KMS-11 (cell line): ENCODE measurements at regions not wholly inside any gene's neighbourhood (a gene's known extent, or its start where the extent isn't known, plus 50 kb on each side); places are given as distances from the start of the nearest gene placed in this dataset.
A peak's percentile ranks its signal among the peaks of the same experiment; 100 is the strongest.
"Not testable (repeated sequence)": the region's sequence is repeated elsewhere in the genome, so short reads cannot be mapped to it uniquely, and the experiment has no call there.

ENCODE experiments used
- H2AFZ ChIP-seq: fragments of 200-600 bp; sonication (generic); 2 replicates; pipeline ENCODE4 v1.6.1; 2016; ENCODE audit warnings: antibody characterized with exemption, mixed run types, low read depth
- H3K27ac ChIP-seq: fragments of 200-600 bp; sonication (generic); 2 replicates; pipeline ENCODE4 v1.6.1; 2016; ENCODE audit warnings: mild to moderate bottlenecking, mixed run types
- H3K27me3 ChIP-seq: fragments of 200-600 bp; sonication (generic); 2 replicates; pipeline ENCODE4 v1.6.1; 2017; ENCODE audit warnings: mild to moderate bottlenecking, low read depth, mixed run types, moderate library complexity; ENCODE audit not compliant: insufficient read depth
- H3K36me3 ChIP-seq: fragments of 200-600 bp; sonication (generic); 2 replicates; pipeline ENCODE4 v1.6.1; 2017; ENCODE audit warnings: mild to moderate bottlenecking, mixed run types; ENCODE audit not compliant: insufficient read depth
- H3K4me1 ChIP-seq: fragments of 200-600 bp; sonication (generic); 2 replicates; pipeline ENCODE4 v1.6.1; 2016; ENCODE audit warnings: mild to moderate bottlenecking, low read depth, mixed run types; ENCODE audit not compliant: poor library complexity, severe bottlenecking
- H3K4me2 ChIP-seq: fragments of 200-600 bp; sonication (generic); 2 replicates; pipeline ENCODE4 v1.7.0; 2016; ENCODE audit warnings: mild to moderate bottlenecking, mixed run types
- H3K4me3 ChIP-seq: fragments of 200-600 bp; sonication (generic); IDR thresholded peaks from 2 replicates; pipeline ENCODE4 v1.6.1; 2017; ENCODE audit warnings: low read depth, low read length, mixed read lengths; ENCODE audit not compliant: insufficient read depth
- H3K79me2 ChIP-seq: fragments of 200-600 bp; sonication (generic); 2 replicates; pipeline ENCODE4 v1.6.1; 2016; ENCODE audit warnings: low read depth, mixed run types; ENCODE audit not compliant: insufficient read depth
- H3K9ac ChIP-seq: fragments of 200-600 bp; sonication (generic); 2 replicates; pipeline ENCODE4 v1.6.1; 2016; ENCODE audit warnings: mild to moderate bottlenecking, mixed run types
- H4K20me1 ChIP-seq: fragments of 200-600 bp; sonication (generic); 2 replicates; pipeline ENCODE4 v1.6.1; 2016; ENCODE audit warnings: mild to moderate bottlenecking, mixed run types; ENCODE audit not compliant: insufficient read depth
- TF ChIP-seq, protein P1 (sequence below): fragments of 200-600 bp; sonication (generic); conservative IDR thresholded peaks from 2 replicates; pipeline ENCODE4 v1.6.1; 2017; ENCODE audit warnings: low read depth, mild to moderate bottlenecking, antibody characterized with exemption, low read length, moderate library complexity, mixed read lengths

DNA sequence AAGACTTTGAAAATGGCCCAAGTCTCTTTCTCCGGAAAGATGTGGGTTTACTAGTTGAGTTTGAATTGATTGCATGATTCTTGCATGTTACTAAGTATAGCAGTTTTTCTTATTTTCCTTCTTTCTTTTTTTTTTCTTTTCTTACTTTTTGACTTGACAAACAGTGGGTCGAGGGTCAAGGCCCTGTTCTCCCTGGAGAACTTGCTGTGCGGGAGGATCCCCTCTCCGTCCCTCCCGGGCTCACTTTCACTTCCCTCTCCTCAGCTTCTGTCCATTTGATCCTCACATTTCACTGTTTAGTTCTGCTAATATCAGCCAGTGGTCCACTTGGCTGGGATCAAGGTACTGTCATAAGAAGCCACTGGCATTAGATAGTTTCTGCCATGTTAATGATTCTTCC, 767.4 kb downstream of the TDRD15 start:
- Histone ChIP-seq H2AFZ (no peak overlapping the region), H3K9ac (no peak overlapping the region), H3K4me3 (no peak overlapping the region), H4K20me1 (no peaks in the 10 kb centered on the region), H3K27ac (no peak overlapping the region), H3K27me3 (no peaks in the 10 kb centered on the region), H3K4me2 (no peak overlapping the region), H3K4me1 (no peaks in the 10 kb centered on the region), H3K36me3 (no peaks in the 10 kb centered on the region), H3K79me2 (no peaks in the 10 kb centered on the region)
- TF ChIP-seq, protein P1, sequence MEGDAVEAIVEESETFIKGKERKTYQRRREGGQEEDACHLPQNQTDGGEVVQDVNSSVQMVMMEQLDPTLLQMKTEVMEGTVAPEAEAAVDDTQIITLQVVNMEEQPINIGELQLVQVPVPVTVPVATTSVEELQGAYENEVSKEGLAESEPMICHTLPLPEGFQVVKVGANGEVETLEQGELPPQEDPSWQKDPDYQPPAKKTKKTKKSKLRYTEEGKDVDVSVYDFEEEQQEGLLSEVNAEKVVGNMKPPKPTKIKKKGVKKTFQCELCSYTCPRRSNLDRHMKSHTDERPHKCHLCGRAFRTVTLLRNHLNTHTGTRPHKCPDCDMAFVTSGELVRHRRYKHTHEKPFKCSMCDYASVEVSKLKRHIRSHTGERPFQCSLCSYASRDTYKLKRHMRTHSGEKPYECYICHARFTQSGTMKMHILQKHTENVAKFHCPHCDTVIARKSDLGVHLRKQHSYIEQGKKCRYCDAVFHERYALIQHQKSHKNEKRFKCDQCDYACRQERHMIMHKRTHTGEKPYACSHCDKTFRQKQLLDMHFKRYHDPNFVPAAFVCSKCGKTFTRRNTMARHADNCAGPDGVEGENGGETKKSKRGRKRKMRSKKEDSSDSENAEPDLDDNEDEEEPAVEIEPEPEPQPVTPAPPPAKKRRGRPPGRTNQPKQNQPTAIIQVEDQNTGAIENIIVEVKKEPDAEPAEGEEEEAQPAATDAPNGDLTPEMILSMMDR = no peak

DNA sequence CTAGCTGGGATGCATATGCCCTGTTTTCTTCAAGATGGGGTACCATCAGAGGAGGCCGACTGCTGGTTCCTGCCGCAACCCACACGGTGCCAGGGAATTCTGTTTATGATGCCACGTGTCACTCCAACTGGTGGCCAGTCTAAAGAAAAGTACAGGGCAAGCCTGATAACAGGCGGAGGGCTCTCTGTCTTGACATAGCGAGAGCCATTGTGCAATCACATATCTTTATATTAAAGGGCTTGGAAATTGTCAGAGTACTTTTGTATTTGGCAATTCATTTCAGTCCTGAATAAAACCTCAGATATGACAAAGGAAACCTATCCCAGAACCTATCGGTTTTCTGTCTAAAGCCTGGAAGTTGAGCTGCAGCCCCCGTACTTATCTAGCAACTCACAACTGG, 768.4 kb downstream of the TDRD15 start:
- TF ChIP-seq, protein P1 = no peak
- Histone ChIP-seq H3K4me3 (no peak overlapping the region), H3K36me3 (no peaks in the 10 kb centered on the region), H3K9ac (no peak overlapping the region), H4K20me1 (no peaks in the 10 kb centered on the region), H2AFZ (no peak overlapping the region), H3K27me3 (no peaks in the 10 kb centered on the region), H3K4me2 (no peak overlapping the region), H3K27ac (no peak overlapping the region), H3K4me1 (no peaks in the 10 kb centered on the region), H3K79me2 (no peaks in the 10 kb centered on the region)

DNA sequence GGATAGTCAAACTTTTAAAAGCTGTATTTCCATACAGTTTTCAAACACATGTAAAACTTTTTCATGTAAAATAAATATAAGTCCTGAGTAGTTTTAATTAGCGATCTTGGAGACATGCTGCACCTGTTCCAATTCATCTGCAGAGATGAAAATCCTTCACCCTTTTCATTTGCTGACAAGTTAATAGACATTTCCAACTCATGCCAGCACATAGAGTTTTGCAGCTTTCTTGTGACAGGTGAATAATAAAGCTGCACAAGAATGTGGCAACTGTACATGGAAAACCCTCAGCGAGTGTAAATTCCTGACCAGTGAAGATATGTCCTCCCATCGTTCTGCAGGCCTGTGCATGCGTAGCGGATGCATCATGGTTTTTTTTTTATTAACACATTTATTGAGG, 771.4 kb downstream of the TDRD15 start:
- Histone ChIP-seq H3K4me2 (no peak overlapping the region), H3K27me3 (no peaks in the 10 kb centered on the region), H3K9ac (no peak overlapping the region), H3K4me3 (no peak overlapping the region), H4K20me1 (no peaks in the 10 kb centered on the region), H3K27ac (no peak overlapping the region), H3K79me2 (no peaks in the 10 kb centered on the region), H2AFZ (no peak overlapping the region), H3K36me3 (no peaks in the 10 kb centered on the region), H3K4me1 (no peaks in the 10 kb centered on the region)
- TF ChIP-seq, protein P1 = no peak

DNA sequence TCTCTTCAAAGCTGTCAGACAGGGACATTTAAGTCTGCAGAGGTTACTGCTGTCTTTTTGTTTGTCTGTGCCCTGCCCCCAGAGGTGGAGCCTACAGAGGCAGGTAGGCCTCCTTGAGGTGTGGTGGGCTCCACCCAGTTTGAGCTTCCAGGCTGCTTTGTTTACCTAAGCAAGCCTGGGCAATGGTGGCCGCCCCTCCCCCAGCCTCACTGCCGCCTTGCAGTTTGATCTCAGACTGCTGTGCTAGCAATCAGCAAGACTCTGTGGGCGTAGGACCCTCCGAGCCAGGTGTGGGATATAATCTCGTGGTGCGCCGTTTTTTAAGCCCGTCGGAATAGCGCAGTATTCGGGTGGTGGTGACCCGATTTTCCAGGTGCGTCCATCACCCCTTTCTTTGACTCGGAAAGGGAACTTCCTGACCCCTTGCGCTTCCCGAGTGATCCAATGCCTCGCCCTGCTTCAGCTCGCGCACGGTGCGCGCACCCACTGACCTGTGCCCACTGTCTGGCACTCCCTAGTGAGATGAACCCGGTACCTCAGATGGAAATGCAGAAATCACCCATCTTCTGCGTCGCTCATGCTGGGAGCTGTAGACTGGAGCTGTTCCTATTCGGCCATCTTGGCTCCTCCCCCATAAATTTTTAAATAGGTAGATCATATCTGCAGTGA, 785.1 kb downstream of the TDRD15 start:
- H4K20me1 ChIP-seq, H3K4me1 ChIP-seq, H3K9ac ChIP-seq, H3K27me3 ChIP-seq, H3K27ac ChIP-seq, H3K4me2 ChIP-seq, H3K4me3 ChIP-seq, H3K36me3 ChIP-seq, H3K79me2 ChIP-seq, H2AFZ ChIP-seq: not testable (repeated sequence)

DNA sequence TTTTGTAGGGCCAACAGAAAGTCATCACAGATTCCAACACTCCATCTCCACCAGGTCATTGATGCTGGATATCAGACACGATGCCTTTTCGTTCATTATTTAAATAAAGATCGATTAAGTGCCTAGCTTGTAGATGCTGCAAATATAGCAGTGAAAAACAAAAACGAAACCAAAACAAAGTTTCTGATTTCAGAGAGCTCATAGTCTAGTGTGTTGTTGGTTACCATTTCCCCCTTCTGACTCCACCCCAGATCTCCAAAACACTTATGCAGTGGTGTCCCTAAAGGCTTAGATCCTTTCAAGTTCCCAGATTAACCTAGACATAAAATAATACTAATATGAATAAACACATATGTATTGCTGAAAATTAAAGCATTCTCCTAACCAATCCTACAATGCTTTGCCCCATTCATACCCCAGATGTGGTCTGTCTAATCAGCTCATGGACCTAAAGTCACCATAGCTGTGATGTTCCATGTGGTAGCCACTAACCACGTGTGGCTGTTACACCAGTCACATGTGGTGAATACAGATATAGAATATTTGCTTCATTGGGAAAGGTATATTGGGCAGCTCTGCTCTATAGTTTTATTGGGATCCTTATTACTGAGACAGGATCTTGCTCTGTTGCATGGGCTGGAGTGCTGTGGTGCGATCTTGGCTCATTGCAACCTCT, 787.2 kb downstream of the TDRD15 start:
- no peaks in the 10 kb centered on the region for H4K20me1 ChIP-seq
- no peak overlapping the region for H3K9ac ChIP-seq
- TF ChIP-seq, protein P1 = no peak
- H3K27ac ChIP-seq = no peak overlapping the region
- H3K4me2 ChIP-seq = peak overlapping the region; percentile 41
- H2AFZ ChIP-seq = peak overlapping the region; percentile 72
- H3K4me3 ChIP-seq = no peak overlapping the region
- H3K79me2 ChIP-seq = no peaks in the 10 kb centered on the region
- H3K27me3 ChIP-seq = no peaks in the 10 kb centered on the region
- H3K36me3 ChIP-seq = no peaks in the 10 kb centered on the region
- H3K4me1 ChIP-seq = peaks cover 5% of the 10 kb centered on the region
